ENCODE measurements at regions not wholly inside any gene's neighbourhood (a gene's known extent, or its start where the extent isn't known, plus 50 kb on each side); places are given as distances from the start of the nearest gene placed in this dataset.

- no peak for TF ChIP-seq CTCF (conservative IDR thresholded peaks at IDR 0.05)
- TF ChIP-seq EZH2 (IDR thresholded peaks at IDR 0.05; ENCODE audit: low read depth) = no peak
These were observed 220.3 kb upstream of the CTSO start for GRCh38 chr4:156173937-156174336.
